ENCODE measurements at regions not wholly inside any gene's neighbourhood (a gene's known extent, or its start where the extent isn't known, plus 50 kb on each side); places are given as distances from the start of the nearest gene placed in this dataset.
"Not testable (repeated sequence)": the region's sequence is repeated elsewhere in the genome, so short reads cannot be mapped to it uniquely, and the experiment has no call there.

DNA sequence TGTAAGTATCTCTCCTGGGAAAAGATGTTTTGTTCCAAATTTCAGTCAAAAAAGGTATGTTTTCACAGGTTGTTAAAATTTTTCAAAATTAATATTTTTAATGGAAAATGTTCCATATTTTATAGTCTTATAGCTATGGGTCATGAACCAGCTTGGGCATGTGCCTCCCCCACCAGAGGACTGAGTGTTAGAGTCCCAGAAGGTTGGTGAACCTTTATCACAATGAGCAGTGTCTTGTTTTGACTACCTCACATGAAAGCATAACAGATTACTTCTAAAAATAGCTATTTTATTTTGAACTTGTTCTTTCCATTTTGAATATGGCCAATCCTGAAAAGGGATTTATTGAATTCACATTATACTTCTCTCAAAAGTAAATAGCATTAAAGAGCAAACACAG lies 112.5 kb upstream of the TSC22D1 start:
- H3K4me3 ChIP-seq (ENCODE audit: low read length), result no peak overlapping the region
- TF ChIP-seq, protein P1, sequence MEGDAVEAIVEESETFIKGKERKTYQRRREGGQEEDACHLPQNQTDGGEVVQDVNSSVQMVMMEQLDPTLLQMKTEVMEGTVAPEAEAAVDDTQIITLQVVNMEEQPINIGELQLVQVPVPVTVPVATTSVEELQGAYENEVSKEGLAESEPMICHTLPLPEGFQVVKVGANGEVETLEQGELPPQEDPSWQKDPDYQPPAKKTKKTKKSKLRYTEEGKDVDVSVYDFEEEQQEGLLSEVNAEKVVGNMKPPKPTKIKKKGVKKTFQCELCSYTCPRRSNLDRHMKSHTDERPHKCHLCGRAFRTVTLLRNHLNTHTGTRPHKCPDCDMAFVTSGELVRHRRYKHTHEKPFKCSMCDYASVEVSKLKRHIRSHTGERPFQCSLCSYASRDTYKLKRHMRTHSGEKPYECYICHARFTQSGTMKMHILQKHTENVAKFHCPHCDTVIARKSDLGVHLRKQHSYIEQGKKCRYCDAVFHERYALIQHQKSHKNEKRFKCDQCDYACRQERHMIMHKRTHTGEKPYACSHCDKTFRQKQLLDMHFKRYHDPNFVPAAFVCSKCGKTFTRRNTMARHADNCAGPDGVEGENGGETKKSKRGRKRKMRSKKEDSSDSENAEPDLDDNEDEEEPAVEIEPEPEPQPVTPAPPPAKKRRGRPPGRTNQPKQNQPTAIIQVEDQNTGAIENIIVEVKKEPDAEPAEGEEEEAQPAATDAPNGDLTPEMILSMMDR (conservative IDR thresholded peaks at IDR 0.05; ENCODE audit: low read length), result no peak
- no peak for DNase-seq (ENCODE audit: low read depth)

DNA sequence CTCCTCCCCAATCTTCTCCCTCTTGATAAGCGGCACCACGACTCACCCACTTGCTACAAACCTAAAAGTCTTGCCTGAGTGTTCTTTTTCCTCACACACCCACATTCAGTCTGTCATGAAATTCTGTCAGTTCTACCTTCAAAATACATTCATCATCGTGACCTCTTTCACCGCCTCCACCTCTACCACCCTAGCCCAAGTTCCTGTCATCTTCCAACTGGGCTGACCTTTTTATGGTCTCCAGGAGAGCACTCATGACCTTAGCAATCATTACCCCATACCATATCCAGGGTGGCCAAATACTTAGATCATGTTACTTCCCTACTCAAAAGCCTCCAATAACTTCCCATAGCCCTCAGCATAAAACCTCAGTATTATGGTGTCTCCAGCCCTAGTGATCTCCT lies 110.4 kb upstream of the TSC22D1 start:
- TF ChIP-seq, protein P1 (conservative IDR thresholded peaks at IDR 0.05; ENCODE audit: low read length), result no peak
- no peak overlapping the region for H3K4me3 ChIP-seq (ENCODE audit: low read length)
- DNase-seq (ENCODE audit: low read depth), result no peak

DNA sequence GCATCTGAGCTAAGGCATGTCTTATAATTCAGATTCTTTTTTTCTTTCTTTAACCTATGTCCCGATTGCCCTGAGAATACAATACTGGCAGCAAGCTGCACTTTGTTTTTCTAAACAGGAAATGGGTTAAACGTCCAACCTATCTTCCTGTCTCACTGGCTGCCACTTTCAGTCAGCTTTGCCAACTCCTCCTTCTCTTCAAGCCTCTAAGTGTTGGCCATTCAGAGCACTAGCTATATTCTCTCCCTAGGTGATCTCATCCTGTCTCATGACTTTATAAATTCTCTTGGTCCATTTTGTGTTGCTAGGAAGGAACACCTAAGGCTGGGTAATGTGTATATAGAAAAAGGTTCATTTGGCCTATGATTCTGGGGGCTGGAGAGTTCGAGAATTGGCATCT lies 109.5 kb upstream of the TSC22D1 start:
- no peak for DNase-seq (ENCODE audit: low read depth)
- H3K4me3 ChIP-seq (ENCODE audit: low read length), result no peak overlapping the region
- TF ChIP-seq, protein P1 (conservative IDR thresholded peaks at IDR 0.05; ENCODE audit: low read length), result no peak

DNA sequence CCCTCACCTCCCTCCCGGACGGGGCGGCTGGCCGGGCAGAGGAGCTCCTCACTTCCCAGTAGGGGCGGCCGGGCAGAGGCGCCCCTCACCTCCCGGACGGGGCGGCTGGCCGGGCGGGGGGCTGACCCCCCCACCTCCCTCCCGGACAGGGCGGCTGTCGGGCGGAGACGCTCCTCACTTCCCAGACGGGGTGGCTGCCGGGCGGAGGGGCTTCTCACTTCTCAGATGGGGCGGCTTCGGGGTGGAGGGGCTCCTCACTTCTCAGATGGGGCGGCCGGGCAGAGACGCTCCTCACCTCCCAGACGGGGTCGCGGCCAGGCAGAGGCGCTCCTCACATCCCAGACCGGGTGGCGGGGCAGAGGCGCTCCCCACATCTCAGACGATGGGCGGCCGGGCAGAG lies 106.3 kb upstream of the TSC22D1 start:
- not testable (repeated sequence) for H3K4me3 ChIP-seq (ENCODE audit: low read length); DNase-seq (ENCODE audit: low read depth)

DNA sequence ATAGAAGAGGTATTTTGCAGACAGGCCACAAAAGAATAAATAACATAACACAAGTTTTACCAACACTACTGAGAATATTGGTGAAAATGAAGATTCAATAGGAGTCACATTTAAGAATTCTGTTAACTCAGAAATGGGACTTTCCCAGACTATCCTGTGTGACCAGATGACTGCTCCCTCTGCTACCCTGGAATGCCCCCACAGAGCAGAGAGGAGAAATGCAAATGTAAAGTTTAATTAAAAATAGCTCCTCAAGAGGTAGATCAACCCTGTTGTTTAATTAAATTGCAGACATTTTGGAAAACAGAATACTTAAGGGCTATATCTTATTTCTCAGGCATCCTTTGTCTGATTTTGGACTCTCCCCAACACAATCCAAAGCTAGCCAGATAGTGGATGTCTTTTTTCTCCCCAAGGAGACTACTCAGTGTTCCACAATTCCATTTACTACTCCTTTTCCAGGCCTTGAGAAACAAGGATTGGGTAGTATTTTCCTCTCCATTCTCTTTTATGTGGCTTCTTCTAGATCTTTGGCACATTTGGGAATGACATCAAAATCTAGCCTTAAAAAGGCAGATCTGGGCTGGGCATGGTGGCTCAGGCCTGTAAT lies 104.7 kb upstream of the TSC22D1 start:
- TF ChIP-seq, protein P1 (conservative IDR thresholded peaks at IDR 0.05; ENCODE audit: low read length), result no peak
- no peak for DNase-seq (ENCODE audit: low read depth)
- no peak overlapping the region for H3K4me3 ChIP-seq (ENCODE audit: low read length)

DNA sequence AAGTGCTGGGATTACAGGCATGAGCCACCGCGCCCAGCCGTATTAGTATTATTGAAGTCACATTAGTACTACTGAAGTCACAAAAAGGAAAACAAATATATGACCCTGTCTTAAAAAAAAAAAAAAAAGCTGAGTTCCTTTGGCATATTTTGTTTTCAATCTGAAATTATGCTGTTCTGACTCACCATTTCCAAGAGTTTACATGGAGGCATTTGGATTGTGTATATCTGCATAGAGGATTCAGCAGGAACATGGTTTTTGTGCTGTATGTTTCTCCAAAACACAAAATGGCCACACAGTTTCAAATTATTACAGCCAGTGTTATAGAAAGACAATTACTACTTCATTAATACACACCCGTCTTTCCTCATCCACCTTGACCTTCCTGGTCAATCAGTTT lies 103.5 kb upstream of the TSC22D1 start:
- DNase-seq (ENCODE audit: low read depth), result no peak
- H3K4me3 ChIP-seq (ENCODE audit: low read length), result no peak overlapping the region
- TF ChIP-seq, protein P1 (conservative IDR thresholded peaks at IDR 0.05; ENCODE audit: low read length), result no peak

DNA sequence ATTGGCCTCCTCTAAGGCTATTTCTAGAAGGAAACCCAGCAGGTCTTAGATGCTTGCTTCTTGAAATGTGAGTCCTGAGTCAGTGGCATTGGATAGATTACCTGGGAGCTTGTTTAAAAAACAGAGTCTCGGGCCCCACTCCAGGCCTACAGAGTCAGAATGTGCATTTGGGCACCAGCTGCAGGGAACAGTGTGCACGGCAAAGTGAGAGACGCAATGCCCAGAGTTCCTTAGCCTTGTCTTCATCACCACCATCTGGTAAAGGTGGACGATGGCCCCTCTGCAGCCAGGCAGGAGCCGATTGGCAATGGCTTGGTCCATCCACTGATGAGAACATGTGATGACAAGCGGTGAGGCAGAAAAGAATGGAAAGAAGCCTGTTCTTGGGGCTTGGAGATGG lies 102.1 kb upstream of the TSC22D1 start:
- no peak overlapping the region for H3K4me3 ChIP-seq (ENCODE audit: low read length)
- TF ChIP-seq, protein P1 (conservative IDR thresholded peaks at IDR 0.05; ENCODE audit: low read length), result no peak
- DNase-seq (ENCODE audit: low read depth), result no peak

DNA sequence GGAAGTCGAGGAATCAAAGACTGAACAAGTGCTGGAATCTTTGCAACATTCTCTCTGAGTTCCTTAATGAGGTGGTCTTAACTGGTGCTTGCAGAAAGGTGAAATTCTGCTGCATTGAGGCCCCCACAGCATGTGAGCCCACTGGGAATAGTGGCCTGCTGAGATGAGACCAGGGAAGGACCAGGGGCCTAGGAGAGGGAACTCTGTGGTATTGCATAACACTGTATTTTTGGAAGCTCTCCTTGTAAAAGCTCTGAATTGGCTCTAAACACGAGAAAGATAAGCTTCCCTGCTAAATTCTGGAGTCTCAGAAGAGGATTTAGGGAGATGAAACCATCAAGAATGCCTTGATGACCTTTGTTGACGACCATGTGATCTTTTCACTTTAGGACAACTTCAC lies 100.4 kb upstream of the TSC22D1 start:
- DNase-seq (ENCODE audit: low read depth), result no peak
- TF ChIP-seq, protein P1 (conservative IDR thresholded peaks at IDR 0.05; ENCODE audit: low read length), result no peak
- no peak overlapping the region for H3K4me3 ChIP-seq (ENCODE audit: low read length)

Measured in AG10803 (cell line).